DND-41 (cell line): ENCODE measurements at regions not wholly inside any gene's neighbourhood (a gene's known extent, or its start where the extent isn't known, plus 50 kb on each side); places are given as distances from the start of the nearest gene placed in this dataset.

Source experiments
- CTCF ChIP-seq: IDR thresholded peaks from 2 replicates; pipeline ENCODE4 v1.5.1; 2012; ENCODE audit warnings: borderline replicate concordance, low read length, moderate library complexity, mild to moderate bottlenecking; ENCODE audit not compliant: poor library complexity, severe bottlenecking; ENCODE audit errors: extremely low read depth
- EZH2 ChIP-seq: IDR thresholded peaks from 3 replicates; pipeline ENCODE4 v1.6.1; 2012; ENCODE audit warnings: borderline replicate concordance, low read depth, mild to moderate bottlenecking, moderate library complexity, low read length, inconsistent platforms; ENCODE audit not compliant: severe bottlenecking

GRCh38 chr9:31013371-31013770 is 1371.1 kb upstream of the ACO1 start:
- TF ChIP-seq CTCF (no peak), EZH2 (no peak)
